SU-DHL-6 (cell line): ENCODE measurements at regions not wholly inside any gene's neighbourhood (a gene's known extent, or its start where the extent isn't known, plus 50 kb on each side); places are given as distances from the start of the nearest gene placed in this dataset.
"Not testable (repeated sequence)": the region's sequence is repeated elsewhere in the genome, so short reads cannot be mapped to it uniquely, and the experiment has no call there.

Source experiments
- H2AFZ ChIP-seq: fragments of 200-600 bp; sonication (generic); 2 replicates; pipeline ENCODE4 v1.6.1; 2014; ENCODE audit warnings: low read depth, mild to moderate bottlenecking, moderate library complexity, mixed read lengths, antibody characterized with exemption, low read length; ENCODE audit not compliant: severe bottlenecking
- H3F3A ChIP-seq: fragments of 200-600 bp; shearing (Covaris generic); 2 replicates; pipeline ENCODE4 v1.6.0; 2016; ENCODE audit warnings: antibody characterized with exemption, mild to moderate bottlenecking; ENCODE audit not compliant: insufficient read depth
- H3K27ac ChIP-seq: fragments of 200-600 bp; sonication (generic); 2 replicates; pipeline ENCODE4 v1.5.1; 2016; ENCODE audit warnings: low read depth, mild to moderate bottlenecking, low read length, moderate library complexity, mixed read lengths
- H3K27me3 ChIP-seq: fragments of 200-600 bp; sonication (generic), shearing (Covaris generic); 2 replicates; pipeline ENCODE4 v1.6.0; 2014; ENCODE audit warnings: mild to moderate bottlenecking, low read length
- H3K36me3 ChIP-seq: fragments of 200-600 bp; sonication (generic); 2 replicates; pipeline ENCODE4 v1.6.1; 2014; ENCODE audit warnings: mild to moderate bottlenecking, low read length, mixed read lengths
- H3K4me2 ChIP-seq: fragments of 300-600, 200-600 bp; shearing (Covaris generic), sonication (generic); 2 replicates; pipeline ENCODE4 v1.6.0; 2014; ENCODE audit warnings: low read length, low read depth, mild to moderate bottlenecking; ENCODE audit not compliant: poor library complexity, severe bottlenecking
- H3K4me3 ChIP-seq: fragments of 200-600 bp; sonication (generic); 2 replicates; pipeline ENCODE4 v1.5.1; 2014; ENCODE audit warnings: antibody characterized with exemption, low read length, mild to moderate bottlenecking, mixed read lengths; ENCODE audit not compliant: insufficient read depth, poor library complexity, severe bottlenecking
- H3K79me2 ChIP-seq: fragments of 200-600 bp; sonication (generic); 2 replicates; pipeline ENCODE4 v1.6.1; 2014; ENCODE audit warnings: mild to moderate bottlenecking, low read length, moderate library complexity; ENCODE audit not compliant: insufficient read depth
- H3K9ac ChIP-seq: fragments of 200-600 bp; sonication (generic); 2 replicates; pipeline ENCODE4 v1.7.0; 2014; ENCODE audit warnings: mild to moderate bottlenecking, low read length
- H3K9me2 ChIP-seq: fragments of 200-600 bp; sonication (generic); replicated peaks from 2 replicates; pipeline ENCODE4 v1.6.1; 2014; ENCODE audit warnings: low read length; ENCODE audit not compliant: insufficient read depth
- H3K9me3 ChIP-seq: fragments of 200-600 bp; sonication (generic); 2 replicates; pipeline ENCODE4 v1.6.1; 2014; ENCODE audit warnings: low read length, mixed read lengths; ENCODE audit not compliant: insufficient read depth
- H4K20me1 ChIP-seq: fragments of 200-600 bp; sonication (generic); 2 replicates; pipeline ENCODE4 v1.6.1; 2014; ENCODE audit warnings: low read depth, mild to moderate bottlenecking, antibody characterized with exemption, low read length, moderate library complexity, mixed read lengths
- EZH2phosphoT487 ChIP-seq: fragments of 200-600 bp; sonication (generic), shearing (Covaris generic); conservative IDR thresholded peaks from 2 replicates; pipeline ENCODE4 v1.6.1; 2018; ENCODE audit warnings: mild to moderate bottlenecking, antibody characterized with exemption, low read length, moderate library complexity, mixed read lengths
- TF ChIP-seq, protein P1 (sequence below): fragments of 200-600 bp; sonication (generic); IDR thresholded peaks from one replicate; pipeline ENCODE4 v1.5.1; 2017; ENCODE audit warnings: antibody characterized with exemption, mild to moderate bottlenecking, low read length, moderate library complexity; ENCODE audit not compliant: insufficient read depth, poor library complexity, severe bottlenecking

DNA sequence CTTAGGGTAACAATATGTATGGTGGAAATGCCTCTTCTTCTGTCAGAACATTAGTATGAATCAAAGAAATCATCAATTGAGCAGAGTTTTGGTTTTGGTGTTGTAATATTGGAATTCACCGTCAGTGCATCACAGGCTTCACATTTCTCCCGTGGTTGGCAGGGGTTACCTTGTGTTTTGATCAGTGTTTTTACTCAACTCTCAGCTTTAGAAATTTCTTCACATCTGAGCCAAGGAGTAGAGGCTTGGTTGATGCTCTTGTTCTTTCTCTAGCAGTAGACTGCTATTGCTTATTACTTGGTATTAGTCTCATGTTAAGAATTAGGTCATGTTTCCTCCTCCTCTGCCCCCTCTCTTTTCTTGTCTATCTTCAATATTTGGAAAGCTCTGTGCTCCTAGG, 188.8 kb upstream of the SMIM30 start:
- no peak overlapping the region for H3K27ac ChIP-seq
- no peak for TF ChIP-seq EZH2phosphoT487
- TF ChIP-seq, protein P1, sequence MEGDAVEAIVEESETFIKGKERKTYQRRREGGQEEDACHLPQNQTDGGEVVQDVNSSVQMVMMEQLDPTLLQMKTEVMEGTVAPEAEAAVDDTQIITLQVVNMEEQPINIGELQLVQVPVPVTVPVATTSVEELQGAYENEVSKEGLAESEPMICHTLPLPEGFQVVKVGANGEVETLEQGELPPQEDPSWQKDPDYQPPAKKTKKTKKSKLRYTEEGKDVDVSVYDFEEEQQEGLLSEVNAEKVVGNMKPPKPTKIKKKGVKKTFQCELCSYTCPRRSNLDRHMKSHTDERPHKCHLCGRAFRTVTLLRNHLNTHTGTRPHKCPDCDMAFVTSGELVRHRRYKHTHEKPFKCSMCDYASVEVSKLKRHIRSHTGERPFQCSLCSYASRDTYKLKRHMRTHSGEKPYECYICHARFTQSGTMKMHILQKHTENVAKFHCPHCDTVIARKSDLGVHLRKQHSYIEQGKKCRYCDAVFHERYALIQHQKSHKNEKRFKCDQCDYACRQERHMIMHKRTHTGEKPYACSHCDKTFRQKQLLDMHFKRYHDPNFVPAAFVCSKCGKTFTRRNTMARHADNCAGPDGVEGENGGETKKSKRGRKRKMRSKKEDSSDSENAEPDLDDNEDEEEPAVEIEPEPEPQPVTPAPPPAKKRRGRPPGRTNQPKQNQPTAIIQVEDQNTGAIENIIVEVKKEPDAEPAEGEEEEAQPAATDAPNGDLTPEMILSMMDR, result no peak
- no peaks in the 10 kb centered on the region for H3F3A ChIP-seq
- no peaks in the 10 kb centered on the region for H3K9me3 ChIP-seq
- H3K79me2 ChIP-seq, result no peaks in the 10 kb centered on the region
- H4K20me1 ChIP-seq, result no peaks in the 10 kb centered on the region
- H3K27me3 ChIP-seq, result no peaks in the 10 kb centered on the region
- H3K9me2 ChIP-seq, result no peaks in the 10 kb centered on the region
- no peak overlapping the region for H3K9ac ChIP-seq
- H2AFZ ChIP-seq, result no peak overlapping the region
- H3K4me3 ChIP-seq, result no peak overlapping the region
- H3K4me2 ChIP-seq, result no peak overlapping the region
- no peaks in the 10 kb centered on the region for H3K36me3 ChIP-seq

DNA sequence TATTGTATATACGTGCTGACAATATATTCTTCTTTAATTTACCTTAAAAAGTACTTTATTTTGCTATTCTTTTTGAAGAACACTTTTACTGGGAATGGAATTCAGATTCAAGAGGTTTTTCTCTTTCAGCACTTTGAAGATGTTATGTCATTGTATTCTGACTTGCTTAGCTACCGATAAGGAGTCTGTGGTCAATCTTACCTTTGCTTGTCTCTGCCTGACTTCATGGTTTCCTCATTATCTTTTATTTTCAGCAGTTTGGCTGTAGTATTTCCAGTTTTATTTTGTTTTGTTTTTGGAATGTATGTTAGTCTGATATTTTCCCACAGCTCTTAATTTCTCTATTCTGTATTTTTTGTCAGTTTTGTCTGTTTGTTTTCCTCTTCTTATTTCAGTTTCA, 187.9 kb upstream of the SMIM30 start:
- Histone ChIP-seq H2AFZ (no peak overlapping the region), H3K79me2 (no peaks in the 10 kb centered on the region), H3K36me3 (no peaks in the 10 kb centered on the region), H3K9me3 (no peaks in the 10 kb centered on the region), H3K9me2 (no peaks in the 10 kb centered on the region), H3K4me3 (no peak overlapping the region), H4K20me1 (no peaks in the 10 kb centered on the region), H3F3A (no peaks in the 10 kb centered on the region), H3K27me3 (no peaks in the 10 kb centered on the region), H3K4me2 (no peak overlapping the region), H3K9ac (no peak overlapping the region), H3K27ac (no peak overlapping the region)
- TF ChIP-seq, protein P1, result no peak
- TF ChIP-seq EZH2phosphoT487, result no peak

DNA sequence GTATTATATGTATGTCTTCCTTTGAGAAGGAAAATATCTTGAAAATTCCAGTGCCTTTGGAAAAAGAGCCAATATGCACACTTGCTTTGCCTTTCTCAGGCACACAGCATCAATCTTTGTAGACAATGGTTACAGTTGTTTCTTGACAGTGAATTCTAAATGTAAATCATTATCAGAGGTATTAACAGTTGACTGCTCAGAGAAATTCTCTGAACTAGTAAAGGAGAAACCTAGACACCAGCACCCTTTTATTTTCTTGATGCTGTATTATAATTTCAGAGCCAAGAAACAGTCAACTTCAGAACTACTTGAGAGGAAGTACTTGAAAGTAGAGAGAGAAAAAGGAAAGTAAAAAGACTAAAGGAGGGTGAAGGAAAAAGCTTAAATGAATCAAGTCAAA, 185.8 kb upstream of the SMIM30 start:
- Histone ChIP-seq H3K36me3 (no peaks in the 10 kb centered on the region), H3K9ac (no peak overlapping the region), H4K20me1 (no peaks in the 10 kb centered on the region), H3F3A (no peaks in the 10 kb centered on the region), H3K79me2 (no peaks in the 10 kb centered on the region), H3K4me3 (no peak overlapping the region), H2AFZ (no peak overlapping the region), H3K4me2 (no peak overlapping the region), H3K9me3 (no peaks in the 10 kb centered on the region), H3K27me3 (no peaks in the 10 kb centered on the region), H3K9me2 (no peaks in the 10 kb centered on the region), H3K27ac (no peak overlapping the region)
- TF ChIP-seq, protein P1, result no peak
- TF ChIP-seq EZH2phosphoT487, result no peak

DNA sequence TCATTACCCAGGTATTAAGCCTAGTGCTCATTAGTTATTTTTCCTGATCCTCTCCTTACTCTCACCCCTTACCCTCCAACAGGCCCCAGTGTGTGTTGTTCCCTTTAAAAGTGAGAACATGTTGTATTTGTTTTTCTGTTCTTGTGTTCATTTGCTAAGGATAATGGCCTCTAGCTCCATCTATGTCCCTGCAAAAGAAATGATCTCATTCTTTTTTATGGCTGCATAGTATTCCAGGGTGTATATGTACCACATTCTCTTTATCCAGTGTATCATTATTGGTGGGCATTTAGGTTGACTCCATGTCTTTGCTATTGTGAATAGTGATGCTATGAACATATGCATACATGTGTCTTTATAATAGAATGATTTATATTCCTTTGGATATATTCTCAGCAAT, 185.0 kb upstream of the SMIM30 start:
- H3F3A ChIP-seq, H3K4me2 ChIP-seq, H4K20me1 ChIP-seq, H3K27ac ChIP-seq, H3K79me2 ChIP-seq, H3K9me3 ChIP-seq, H3K36me3 ChIP-seq, H3K27me3 ChIP-seq, H3K9ac ChIP-seq, H2AFZ ChIP-seq, H3K9me2 ChIP-seq, H3K4me3 ChIP-seq: not testable (repeated sequence)
